Muscle of back (tissue), 3 donors: ENCODE measurements at regions not wholly inside any gene's neighbourhood (a gene's known extent, or its start where the extent isn't known, plus 50 kb on each side); places are given as distances from the start of the nearest gene placed in this dataset.

ENCODE experiments used
- DNase-seq, 3 donors: peaks; one replicate each; pipeline versions ENCODE4 v3.0.0 to v3.0.0-alpha.2; 2013

DNA sequence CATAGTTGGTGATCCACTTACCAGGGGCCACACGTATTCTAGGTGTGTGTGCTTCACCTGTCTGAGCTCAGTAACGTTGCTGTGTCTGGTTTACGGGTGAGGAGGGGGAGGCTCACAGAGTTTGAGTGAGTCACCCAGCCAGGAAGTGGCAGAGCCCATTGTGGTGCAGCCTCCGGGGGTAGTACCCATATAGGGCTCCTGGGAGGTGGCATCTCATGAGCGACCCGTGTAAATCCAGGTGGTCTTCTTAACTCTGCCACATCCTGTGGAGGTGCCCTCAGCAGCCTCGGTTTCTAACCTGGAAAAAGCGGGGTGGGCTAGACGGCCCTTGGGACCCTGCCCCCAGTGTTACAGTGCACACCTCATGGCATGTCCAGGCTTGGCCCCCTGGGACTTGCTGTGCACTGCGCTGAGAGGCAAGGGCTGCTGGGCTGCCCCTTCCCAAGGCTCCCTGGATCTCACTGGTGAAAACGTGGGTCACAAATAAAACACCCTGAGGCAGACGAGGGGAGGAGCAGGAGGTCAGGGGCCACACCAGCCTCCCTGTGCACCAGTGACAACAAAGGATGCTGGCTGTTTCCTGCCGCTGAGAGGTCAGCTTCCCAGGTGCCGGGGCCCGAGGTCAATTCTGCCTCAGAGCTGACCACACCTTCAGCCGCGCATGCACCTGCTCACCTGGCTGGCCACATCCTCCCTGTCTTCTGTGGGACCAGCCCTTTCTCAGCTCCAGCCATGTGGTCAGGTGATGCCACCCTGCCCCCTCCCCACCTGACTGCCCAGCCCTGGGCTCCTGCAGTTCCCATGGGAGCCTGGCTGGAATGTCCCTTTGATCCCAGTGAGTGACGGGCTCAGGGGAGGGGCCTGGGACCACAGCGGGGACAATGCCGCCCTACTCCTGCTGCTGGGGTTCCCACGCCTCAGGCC, 305.1 kb downstream of the CTTN start:
- no peak for DNase-seq

DNA sequence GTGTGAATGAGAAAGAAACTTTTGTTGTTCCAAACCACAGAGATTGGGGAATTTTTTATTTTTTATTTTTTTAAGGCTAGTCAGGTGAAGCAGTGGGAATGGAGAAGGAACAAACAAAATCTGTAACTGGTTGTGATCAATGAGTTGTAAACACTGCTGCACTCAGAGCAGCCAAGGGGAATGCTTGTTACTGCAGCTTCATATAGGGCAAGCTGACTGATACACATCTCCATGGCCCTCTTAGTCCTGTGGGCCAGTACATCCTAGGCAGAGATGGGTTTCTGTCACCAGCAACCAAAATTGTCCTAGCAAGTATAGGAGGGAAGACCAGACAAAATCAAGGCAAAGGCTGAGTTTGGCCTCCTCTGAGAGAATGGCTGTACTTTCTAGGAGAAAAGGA, 306.8 kb downstream of the CTTN start:
- no peak for DNase-seq

DNA sequence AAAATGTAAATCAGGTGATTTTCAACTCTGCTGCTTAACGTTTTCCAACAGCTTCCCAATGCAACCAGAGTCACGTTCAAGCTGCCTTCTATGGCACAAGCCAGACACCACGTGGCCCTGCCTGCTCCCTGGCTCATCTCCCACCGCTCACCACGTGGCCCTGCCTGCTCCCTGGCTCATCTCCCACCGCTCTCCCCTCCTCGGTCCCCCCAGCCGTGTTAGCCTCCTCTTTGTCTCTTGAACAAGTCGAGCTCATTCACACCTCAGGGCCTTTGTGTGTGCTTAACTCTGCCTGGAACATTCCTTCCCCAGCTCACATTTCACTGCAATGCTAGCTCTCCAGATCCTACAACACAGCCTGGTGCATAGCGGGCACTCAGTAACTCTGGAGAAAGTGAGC, 307.6 kb downstream of the CTTN start:
- no peak for DNase-seq

DNA sequence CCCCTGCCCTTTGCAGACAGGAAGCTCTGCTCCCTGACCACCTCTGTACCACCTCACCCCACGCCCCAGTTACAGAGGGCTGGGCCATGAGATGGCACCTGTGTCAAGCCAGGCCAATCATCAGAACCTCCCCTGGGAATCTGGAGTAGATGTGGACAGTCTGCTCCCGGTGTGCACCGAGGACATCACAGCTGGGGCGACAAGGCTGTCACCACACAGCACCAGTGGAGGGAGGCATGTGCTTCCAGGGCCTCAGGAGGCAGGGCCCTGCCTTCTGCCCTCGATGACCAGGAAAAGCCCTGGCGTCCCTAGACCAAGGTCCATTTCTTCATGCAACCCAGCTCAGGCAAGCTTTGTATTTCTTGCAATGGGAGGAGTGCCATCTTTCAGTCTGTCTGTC, 309.5 kb downstream of the CTTN start:
- DNase-seq, result no peak

DNA sequence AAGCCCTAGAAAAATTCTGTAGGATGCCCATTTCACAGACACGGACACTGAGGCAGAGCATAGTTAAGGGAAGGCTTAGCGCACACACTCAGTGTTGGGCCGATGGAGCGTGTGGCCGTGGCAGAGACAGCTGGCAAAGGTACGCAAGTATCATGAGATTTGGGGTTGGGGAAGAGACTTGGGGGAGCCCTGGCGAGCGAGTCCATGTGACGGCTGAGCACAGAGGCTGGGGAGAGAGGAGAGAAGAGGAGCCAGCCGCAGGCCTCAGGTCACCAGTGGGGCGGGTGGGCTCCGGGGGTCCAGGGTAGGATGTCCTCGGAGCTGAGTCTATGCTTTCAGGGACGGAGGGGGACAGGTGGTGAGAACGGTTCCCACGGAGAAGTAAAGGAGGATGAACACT, 311.3 kb downstream of the CTTN start:
- DNase-seq, result no peak

DNA sequence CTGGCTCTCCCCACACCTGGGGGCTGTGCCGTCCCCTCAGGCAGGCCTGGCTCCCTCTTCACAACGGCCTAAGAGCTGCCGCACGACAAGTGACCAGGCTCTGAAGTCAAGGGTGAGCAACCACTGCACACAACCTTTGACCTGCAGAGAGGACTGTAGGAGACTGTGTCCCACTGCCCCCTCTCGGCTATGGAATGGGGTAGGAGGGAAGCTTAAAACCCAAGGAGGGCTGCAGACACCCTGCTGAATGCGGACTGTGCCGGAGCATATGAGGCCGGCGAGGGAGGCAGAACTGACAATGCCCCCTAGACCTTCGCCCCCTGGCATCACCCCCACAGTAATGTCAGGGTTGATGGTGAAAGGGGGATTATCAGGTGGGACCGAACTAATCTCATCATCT, 311.9 kb downstream of the CTTN start:
- no peak for DNase-seq

DNA sequence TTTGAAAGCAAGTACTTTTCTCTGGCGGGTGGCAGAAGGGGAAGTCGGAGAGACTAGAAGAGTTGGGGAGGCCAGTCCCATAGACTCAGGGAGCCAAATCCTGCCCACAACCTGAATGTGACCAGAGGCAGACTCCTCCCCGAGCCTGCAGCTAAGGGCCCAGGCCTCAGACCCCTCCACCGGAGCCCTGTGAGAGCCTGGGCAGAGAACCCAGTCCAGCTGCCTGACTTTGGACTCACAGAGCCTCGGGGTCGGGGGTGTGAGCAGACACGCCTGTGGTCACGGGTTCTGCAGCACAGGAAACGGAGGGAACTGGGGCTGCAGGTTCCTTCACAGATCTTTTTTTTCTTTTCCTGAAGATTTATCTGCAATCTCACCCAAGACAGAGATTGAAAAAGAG, 312.3 kb downstream of the CTTN start:
- no peak for DNase-seq

DNA sequence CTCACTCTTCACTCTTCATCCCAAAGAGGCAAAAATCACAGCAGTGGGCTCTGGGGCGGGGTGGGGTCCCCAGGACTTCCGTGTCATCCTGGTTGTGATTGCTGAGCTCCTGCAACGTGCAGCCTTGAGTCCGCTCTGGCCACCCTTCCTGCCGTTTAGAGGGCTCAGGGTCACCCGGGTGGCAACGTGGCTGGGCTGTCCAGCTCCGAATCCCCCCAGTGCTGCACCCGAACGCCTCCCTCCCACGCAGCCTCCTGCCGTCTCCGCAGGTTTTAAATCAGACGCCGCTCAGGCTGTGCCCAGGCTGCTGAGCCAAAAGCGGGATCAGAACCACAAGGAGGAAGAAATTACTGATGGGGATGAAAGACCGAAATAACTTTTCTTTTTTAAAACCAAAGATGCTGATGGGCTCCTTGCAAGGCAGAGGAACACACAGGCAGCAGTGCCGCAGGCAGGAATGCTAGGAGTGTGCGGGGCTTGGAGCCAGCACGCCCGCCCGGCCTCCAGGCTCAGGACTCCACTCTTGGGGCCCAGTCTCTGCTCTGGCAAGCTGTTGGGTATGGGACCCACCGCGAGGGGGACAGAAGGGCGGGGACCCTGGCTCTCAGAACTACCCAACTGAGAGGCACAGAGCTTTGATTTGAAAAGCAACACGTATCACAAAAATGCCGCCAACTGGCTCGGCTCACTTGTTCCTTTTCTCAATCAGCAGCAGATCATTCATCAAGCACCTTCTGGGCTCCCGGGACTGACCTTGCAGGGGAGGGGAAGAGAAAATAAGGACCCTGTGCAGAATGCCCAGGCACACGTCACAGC, 313.0 kb downstream of the CTTN start:
- DNase-seq, result no peak

DNA sequence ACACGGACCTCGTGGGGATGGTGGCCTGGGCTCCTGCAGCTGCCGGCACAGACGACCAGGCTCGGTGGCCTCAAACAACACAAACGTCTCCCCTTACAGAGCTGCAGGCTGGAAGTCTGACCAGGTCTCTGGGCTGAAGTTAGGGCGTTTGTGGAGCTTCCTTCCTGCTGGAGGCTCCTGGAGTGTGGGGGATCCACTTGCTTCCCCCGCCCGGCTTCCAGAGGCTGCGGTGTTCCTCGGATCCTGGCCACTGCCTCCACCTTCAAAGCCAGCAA, 313.5 kb downstream of the CTTN start:
- no peak for DNase-seq

DNA sequence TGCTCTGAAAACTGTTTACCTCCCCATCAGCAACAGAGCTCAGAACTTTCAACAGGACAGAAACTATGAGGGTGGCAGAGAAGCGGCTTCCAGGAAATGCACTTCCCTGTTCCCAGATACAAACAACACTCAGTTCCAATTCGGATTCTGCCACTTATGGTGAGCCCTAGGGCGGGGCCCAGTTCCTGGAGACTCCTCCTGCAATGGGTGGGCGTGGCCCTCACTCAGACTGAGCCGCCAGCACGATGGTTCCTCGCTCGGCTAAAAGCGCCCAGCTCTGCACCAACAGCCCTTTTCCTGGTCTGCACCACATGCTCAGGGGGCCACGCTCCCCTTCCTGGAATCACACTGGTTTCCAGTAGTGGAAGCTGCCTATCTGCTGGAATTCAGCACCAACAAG, 314.1 kb downstream of the CTTN start:
- no peak for DNase-seq

DNA sequence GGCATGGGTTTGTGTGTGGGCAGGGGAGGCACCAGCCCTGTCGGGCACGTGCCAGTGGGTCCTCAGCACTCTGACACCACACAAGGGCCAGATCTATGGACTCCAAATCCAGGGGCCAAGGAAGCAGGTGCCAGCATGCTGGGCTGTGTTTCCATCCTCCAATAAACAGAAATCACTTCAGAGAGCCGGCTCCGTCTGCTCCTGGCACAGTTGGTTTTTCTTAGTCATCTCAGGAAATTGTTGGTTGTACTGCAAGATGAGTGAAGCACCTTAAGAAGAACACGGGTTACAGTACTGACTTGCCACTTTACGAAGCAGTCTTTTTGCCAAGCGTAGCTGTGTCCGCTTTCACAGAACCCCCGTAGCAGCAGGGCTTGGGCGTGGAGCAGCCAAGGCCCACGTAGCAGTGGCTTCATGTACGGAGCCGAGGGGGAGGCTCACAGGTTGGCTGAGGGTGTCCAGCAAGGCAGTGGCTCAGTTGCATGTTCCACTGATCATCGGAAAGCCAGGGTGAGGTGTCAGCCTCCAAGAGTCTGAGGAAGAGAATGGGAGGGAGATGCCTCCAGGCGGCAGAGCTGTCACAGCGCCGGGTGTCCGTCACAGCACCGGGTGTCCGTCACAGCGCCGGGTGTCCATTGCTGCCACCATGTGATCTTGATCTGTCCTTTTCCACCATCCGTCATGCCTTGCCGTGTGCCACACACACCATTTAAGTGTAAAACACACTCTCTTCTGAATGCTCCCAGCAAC, 314.9 kb downstream of the CTTN start:
- DNase-seq, result no peak

DNA sequence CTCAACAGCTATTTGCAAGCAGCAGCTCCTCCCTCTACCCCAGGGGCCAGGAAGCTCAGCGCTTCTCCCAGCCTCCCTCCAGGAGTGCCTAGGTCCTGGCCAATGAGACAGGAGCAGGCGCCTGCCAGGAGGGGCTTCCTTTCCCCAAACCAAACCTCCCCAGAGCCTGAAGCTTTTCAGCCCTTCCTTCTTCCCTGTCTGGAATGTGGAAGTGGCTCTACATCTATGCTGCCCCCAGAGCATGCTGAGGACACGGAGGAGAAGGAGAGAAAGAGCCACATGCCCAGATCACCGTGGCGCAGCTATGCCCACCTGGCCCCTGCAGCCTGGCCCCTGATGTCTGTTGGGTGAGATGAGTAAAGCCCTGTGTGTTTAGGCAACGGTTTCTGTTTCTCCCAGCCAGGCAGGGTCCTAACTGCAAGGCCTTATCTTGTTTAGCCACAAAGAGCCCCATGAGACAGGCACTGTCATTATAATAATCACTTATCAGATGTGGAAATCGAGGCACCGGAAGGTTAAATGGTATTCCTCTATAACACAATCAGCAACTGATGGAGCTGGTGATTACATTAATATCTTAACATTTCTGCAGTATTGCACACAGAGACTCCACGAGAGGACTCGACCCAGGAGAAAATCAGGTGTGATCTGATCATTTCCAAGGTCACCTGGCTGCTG, 315.8 kb downstream of the CTTN start:
- no peak for DNase-seq

DNA sequence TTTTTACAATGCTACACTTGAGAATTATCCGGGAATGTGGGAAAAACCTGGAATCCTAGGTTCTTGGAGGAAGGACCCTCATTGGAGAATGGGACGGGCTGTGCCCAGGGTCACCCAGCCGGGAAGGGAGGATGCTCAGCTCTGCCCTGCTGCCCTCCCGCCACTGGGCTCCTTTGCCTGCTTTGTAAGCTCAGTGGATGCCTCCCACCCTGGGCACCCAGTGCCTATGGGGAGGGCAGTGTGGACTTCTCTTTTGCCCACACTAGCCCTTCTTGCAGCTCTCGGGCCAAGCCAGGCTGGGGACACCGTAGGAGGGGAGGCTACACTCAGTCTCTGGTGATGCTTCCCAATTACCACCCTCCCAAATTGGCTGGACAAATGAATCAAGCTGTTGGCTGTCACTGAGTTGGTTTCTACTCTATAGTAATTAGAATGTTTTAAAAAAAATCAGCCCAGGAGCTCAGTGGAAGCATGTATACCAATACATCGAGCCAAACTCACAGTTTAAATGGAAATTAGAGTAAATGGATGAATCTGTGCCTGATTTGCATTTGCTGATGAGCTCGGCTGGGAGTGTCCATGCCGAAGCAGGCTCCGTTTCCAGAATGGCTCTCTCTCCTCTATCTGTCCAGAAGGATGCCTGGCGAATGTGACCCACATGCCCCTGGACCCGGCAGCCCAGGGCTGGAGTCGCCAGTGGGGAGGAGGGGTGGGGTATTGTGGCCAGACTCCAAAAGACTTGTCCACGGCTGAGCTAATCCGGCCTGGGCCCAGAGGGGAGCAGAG, 317.0 kb downstream of the CTTN start:
- DNase-seq, result no peak

DNA sequence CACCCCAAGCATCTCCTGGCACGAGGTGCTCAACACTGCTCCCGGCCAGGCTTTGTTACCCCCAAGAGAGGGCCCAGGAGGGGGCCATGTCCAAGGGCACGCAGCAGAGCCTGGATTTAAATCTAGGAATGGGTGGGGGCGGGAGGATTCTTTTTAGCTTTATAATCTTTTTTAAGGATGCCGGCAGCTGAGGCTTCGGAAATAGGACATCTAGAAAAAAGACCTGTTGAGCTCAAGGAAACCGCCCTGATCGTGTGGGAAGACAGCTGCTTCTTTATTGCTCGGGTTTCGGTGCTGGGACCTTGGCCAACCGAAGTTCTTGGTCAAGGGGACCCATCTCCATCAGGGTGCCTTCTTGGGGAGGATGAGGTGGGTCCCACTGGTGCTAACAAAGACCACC, 317.9 kb downstream of the CTTN start:
- no peak for DNase-seq

DNA sequence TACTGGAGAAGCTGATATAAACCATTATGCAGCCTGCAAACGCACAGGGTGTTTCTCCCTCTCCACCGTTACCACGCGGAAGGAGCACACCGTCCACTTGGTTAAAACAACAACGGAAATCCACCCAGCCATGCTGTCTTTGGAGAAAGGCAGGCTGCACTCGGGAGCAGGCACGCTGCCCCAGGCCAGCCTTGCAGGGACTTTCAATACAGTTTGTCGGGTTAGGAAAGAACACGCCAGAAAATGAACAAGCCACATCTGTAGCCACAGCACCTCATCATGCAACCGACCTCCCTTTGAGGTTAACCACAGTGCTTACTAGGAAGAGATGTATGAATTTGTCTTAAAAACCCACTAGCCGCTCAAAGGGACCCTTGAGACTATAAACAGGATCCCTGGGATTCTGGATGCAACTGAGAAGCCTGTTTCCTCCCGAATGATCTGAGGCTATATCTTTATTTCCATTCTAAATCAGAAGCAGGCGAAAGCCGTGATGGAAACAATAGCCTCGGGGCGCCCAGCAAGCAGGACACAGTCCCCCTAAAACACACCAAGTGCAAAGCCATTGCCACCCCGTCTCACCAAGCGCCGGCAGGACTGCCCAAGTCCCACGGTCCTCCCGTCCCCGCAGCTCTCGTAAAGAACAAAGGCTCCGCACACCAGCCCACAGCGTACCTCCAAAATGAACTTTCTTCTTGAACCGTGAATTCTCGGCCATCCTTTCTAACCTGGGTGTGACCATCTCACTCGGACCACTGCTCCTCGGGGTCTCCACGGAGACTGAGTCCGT, 318.9 kb downstream of the CTTN start:
- no peak for DNase-seq

DNA sequence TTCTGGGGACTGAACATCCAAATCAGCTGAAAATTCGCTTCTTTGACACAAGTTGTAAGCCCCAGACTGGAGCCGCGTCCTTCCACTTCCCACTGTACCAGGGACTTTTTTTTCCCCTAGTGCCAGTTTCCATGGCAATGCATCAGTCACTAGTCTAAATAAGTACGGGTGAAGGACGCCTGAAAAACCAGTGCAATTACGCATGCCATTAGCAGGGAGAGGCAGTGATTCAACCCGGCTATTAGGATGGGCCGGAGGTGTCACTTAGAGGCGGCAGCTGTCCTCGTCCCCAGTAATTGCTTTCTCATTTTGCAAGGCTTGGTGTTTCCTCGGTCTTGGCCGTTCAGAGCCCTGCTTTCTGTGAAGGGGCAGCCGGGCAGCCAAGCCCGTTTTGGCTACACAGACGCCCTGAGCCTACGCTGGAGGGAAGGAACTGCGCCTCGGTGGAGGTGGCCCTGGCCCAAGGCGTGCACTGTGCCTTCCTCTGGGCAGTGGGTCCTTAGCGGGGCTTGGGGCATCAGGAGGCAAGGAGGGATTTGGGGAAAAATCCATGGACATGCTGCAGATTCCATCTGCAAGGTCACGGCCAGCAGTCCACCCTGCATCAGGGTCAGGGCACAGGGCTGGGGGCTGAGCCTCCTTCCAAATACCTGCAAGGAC, 319.7 kb downstream of the CTTN start:
- DNase-seq, result no peak

DNA sequence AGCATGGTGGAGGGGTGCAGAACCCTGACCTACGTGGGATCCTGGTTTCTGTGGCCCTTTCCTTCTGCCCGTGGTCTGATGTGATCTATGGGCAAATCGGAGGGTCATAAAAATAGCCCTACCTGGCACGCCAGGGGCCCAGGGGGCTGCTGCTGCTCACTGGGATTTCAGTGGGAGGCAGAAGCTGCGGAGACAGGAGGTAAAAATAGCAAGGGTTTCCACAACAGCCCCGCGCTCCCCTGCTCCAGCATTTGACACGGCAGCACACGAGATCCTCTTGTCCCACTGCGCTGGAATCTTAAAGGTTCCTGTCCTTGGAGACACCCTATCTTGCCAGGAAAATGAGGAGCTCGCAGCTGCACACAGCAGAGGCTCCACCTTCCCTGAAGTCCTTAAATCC, 321.2 kb downstream of the CTTN start:
- DNase-seq, result no peak

DNA sequence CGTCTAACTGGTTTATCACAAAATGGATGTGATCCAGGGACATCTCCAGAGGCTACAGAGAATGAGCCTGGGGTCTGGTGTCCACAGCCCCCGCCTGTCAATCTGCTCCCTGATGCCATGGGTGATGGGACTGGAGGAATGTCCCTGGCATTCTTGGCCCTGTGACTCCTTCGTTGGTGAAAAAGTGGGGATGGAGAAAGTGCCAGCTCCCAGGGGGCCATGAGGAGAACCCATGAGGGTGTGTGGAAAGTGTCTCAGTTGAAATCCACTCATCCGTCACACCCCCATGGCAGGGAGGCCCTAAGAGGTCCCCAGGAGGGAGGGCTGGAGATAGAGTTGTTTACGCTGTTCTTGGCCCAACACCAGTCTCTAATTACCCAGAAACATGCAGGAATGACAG, 322.0 kb downstream of the CTTN start:
- no peak for DNase-seq

DNA sequence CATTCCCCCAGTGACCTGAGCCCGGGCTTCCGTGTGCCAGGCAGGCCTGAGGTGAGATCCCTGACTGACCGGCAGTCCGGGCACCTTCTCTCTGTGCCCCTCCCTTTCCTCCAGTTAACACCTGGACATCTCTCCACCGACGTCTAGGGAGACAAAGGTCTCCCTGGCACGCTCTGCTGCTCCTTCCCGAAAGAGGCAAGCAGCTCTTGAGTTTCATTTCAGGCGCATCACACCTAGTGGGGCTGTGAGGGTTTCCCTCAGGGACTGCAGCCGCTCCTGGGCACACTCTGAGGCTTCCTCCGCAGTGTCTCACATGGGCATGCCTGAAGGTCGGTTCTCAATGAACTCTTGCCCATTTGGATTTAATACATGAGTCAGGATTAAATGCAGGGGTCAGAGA, 322.7 kb downstream of the CTTN start:
- DNase-seq, result no peak

DNA sequence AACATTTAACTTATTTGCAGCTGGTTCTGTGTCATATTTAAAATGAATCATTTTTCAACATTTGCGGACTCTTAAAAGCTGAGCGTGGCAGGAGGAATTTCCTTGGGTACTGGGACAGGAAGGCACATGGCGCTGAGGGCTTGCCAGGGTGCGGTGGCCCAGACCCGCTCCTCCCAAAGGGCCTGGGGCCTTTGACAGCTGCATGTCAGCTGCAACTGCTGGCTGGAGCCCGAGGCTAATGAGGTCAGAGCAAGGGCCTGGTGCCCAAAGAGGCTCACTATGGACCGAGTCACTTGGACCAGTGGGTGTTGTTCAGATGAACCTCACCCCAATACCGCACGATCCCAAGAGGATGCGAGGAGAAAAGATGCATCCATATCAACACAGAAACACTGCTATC, 326.9 kb downstream of the CTTN start:
- peak in 1 of 3 donors; percentile 19 for DNase-seq
